GM23338 (cell line): ENCODE measurements at regions not wholly inside any gene's neighbourhood (a gene's known extent, or its start where the extent isn't known, plus 50 kb on each side); places are given as distances from the start of the nearest gene placed in this dataset.

Source experiments
- CREB1 ChIP-seq: fragments of 250-450 bp; sonication (Bioruptor Pico); IDR thresholded peaks from 2 replicates; pipeline ENCODE4 v1.5.0; 2020; ENCODE audit warnings: low read depth, mild to moderate bottlenecking, moderate library complexity
- EZH2 ChIP-seq: fragments of 200-600 bp; sonication (generic); IDR thresholded peaks from one replicate; pipeline ENCODE4 v1.8.0; 2017; ENCODE audit warnings: antibody characterized with exemption, mild to moderate bottlenecking, low read depth; ENCODE audit not compliant: unreplicated experiment
- EZH2phosphoT487 ChIP-seq: fragments of 200-600 bp; sonication (generic); IDR thresholded peaks from one replicate; pipeline ENCODE4 v1.8.1; 2018; ENCODE audit warnings: antibody characterized with exemption; ENCODE audit not compliant: unreplicated experiment
- POLR2AphosphoS5 ChIP-seq: IDR thresholded peaks from 2 replicates; pipeline ENCODE4 v1.6.1; 2016; ENCODE audit warnings: antibody characterized with exemption, low read depth
- STAT1 ChIP-seq: IDR thresholded peaks from one replicate; pipeline ENCODE4 v1.6.1; 2016; ENCODE audit warnings: antibody characterized with exemption; ENCODE audit not compliant: unreplicated experiment
- TF ChIP-seq, protein P1 (sequence below), 2 experiments: fragments of 200-600 bp in 1 of 2; sonication (generic) in 1 of 2; conservative IDR thresholded peaks; 2 replicates each; pipeline versions ENCODE4 v1.5.1 to v1.6.1; 2016 to 2017; ENCODE audit warnings: antibody characterized with exemption in 2 of 2, low read depth in 2 of 2, mild to moderate bottlenecking in 2 of 2, moderate library complexity in 1 of 2
- TF ChIP-seq, protein P2 (sequence below): IDR thresholded peaks from one replicate; pipeline ENCODE4 v1.6.1; 2018; ENCODE audit warnings: antibody characterized with exemption; ENCODE audit not compliant: unreplicated experiment

DNA sequence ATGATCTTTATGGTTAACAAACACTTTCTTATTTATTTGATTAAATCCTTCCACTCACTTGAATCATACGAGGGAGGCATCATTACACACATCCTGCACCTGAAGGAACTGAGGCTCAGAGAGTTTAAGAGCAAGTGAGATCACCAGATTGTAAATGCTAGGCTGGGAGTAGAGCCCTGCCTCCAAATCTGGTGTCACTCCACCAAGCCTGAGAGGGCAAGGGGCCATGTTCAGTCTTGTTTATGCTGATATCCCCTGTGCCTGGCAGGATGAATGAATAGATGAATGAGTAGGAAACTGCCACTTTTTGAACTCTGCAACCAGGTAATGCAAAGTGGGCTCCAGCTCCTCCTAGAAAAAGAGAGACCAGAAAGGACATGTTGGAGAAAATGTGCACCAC lies 59.1 kb downstream of the RASSF10 start:
- no peak for TF ChIP-seq EZH2phosphoT487
- TF ChIP-seq, protein P1, sequence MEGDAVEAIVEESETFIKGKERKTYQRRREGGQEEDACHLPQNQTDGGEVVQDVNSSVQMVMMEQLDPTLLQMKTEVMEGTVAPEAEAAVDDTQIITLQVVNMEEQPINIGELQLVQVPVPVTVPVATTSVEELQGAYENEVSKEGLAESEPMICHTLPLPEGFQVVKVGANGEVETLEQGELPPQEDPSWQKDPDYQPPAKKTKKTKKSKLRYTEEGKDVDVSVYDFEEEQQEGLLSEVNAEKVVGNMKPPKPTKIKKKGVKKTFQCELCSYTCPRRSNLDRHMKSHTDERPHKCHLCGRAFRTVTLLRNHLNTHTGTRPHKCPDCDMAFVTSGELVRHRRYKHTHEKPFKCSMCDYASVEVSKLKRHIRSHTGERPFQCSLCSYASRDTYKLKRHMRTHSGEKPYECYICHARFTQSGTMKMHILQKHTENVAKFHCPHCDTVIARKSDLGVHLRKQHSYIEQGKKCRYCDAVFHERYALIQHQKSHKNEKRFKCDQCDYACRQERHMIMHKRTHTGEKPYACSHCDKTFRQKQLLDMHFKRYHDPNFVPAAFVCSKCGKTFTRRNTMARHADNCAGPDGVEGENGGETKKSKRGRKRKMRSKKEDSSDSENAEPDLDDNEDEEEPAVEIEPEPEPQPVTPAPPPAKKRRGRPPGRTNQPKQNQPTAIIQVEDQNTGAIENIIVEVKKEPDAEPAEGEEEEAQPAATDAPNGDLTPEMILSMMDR (conservative IDR thresholded peaks at IDR 0.05; ENCODE audit: low read depth in 2 of 2) = no peak
- no peak for TF ChIP-seq EZH2
- TF ChIP-seq, protein P2, sequence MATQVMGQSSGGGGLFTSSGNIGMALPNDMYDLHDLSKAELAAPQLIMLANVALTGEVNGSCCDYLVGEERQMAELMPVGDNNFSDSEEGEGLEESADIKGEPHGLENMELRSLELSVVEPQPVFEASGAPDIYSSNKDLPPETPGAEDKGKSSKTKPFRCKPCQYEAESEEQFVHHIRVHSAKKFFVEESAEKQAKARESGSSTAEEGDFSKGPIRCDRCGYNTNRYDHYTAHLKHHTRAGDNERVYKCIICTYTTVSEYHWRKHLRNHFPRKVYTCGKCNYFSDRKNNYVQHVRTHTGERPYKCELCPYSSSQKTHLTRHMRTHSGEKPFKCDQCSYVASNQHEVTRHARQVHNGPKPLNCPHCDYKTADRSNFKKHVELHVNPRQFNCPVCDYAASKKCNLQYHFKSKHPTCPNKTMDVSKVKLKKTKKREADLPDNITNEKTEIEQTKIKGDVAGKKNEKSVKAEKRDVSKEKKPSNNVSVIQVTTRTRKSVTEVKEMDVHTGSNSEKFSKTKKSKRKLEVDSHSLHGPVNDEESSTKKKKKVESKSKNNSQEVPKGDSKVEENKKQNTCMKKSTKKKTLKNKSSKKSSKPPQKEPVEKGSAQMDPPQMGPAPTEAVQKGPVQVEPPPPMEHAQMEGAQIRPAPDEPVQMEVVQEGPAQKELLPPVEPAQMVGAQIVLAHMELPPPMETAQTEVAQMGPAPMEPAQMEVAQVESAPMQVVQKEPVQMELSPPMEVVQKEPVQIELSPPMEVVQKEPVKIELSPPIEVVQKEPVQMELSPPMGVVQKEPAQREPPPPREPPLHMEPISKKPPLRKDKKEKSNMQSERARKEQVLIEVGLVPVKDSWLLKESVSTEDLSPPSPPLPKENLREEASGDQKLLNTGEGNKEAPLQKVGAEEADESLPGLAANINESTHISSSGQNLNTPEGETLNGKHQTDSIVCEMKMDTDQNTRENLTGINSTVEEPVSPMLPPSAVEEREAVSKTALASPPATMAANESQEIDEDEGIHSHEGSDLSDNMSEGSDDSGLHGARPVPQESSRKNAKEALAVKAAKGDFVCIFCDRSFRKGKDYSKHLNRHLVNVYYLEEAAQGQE = no peak
- TF ChIP-seq CREB1 (CRISPR knock-in tag) = no peak
- TF ChIP-seq POLR2AphosphoS5 = no peak
- no peak for TF ChIP-seq STAT1
